HG02623 (cell line): ENCODE measurements at regions not wholly inside any gene's neighbourhood (a gene's known extent, or its start where the extent isn't known, plus 50 kb on each side); places are given as distances from the start of the nearest gene placed in this dataset.

ENCODE experiments used
- ATAC-seq: cut with Tn5 transposase; IDR thresholded peaks from one replicate; pipeline ENCODE4 v1.9.1; 2021; ENCODE audit warnings: moderate library complexity; ENCODE audit not compliant: unreplicated experiment

GRCh38 chr14:27075503-27075902, 477.7 kb upstream of the NOVA1 start:
- ATAC-seq, result no peak

GRCh38 chr14:27077214-27077613, 479.4 kb upstream of the NOVA1 start:
- ATAC-seq, result no peak

- no peak for ATAC-seq
Observed at GRCh38 chr14:27077710-27078109, 479.9 kb upstream of the NOVA1 start.

GRCh38 chr14:27078191-27078590, 480.4 kb upstream of the NOVA1 start:
- no peak for ATAC-seq

- ATAC-seq, result no peak
Observed at GRCh38 chr14:27079716-27080115, 481.9 kb upstream of the NOVA1 start.

GRCh38 chr14:27085500-27085899, 487.7 kb upstream of the NOVA1 start:
- no peak for ATAC-seq

GRCh38 chr14:27090716-27091115, 492.9 kb upstream of the NOVA1 start:
- no peak for ATAC-seq

- no peak for ATAC-seq
Observed at GRCh38 chr14:27091973-27092372, 494.1 kb upstream of the NOVA1 start.

GRCh38 chr14:27096091-27096490, 498.3 kb upstream of the NOVA1 start:
- no peak for ATAC-seq

- ATAC-seq, result no peak
Observed at GRCh38 chr14:27098451-27098850, 500.6 kb upstream of the NOVA1 start.

GRCh38 chr14:27114180-27114579, 516.3 kb upstream of the NOVA1 start:
- ATAC-seq, result no peak

- no peak for ATAC-seq
Observed at GRCh38 chr14:27123162-27123561, 525.3 kb upstream of the NOVA1 start.

GRCh38 chr14:27127838-27128237, 530.0 kb upstream of the NOVA1 start:
- ATAC-seq, result no peak

GRCh38 chr14:27134200-27134599, 536.4 kb upstream of the NOVA1 start:
- ATAC-seq, result no peak

GRCh38 chr14:27145170-27145569, 547.3 kb upstream of the NOVA1 start:
- no peak for ATAC-seq

GRCh38 chr14:27148143-27148542, 550.3 kb upstream of the NOVA1 start:
- ATAC-seq, result no peak

- no peak for ATAC-seq
Observed at GRCh38 chr14:27164139-27164538, 566.3 kb upstream of the NOVA1 start.

GRCh38 chr14:27175489-27175888, 577.7 kb upstream of the NOVA1 start:
- no peak for ATAC-seq

- no peak for ATAC-seq
Observed at GRCh38 chr14:27181333-27181732, 583.5 kb upstream of the NOVA1 start.

GRCh38 chr14:27184427-27184826, 586.6 kb upstream of the NOVA1 start:
- ATAC-seq, result no peak

GRCh38 chr14:27186048-27186447, 588.2 kb upstream of the NOVA1 start:
- no peak for ATAC-seq

GRCh38 chr14:27187136-27187535, 589.3 kb upstream of the NOVA1 start:
- no peak for ATAC-seq

GRCh38 chr14:27190296-27190695, 592.5 kb upstream of the NOVA1 start:
- ATAC-seq, result no peak

GRCh38 chr14:27199272-27199671, 601.4 kb upstream of the NOVA1 start:
- ATAC-seq, result no peak
